HAP-1 (cell line): ENCODE measurements at regions not wholly inside any gene's neighbourhood (a gene's known extent, or its start where the extent isn't known, plus 50 kb on each side); places are given as distances from the start of the nearest gene placed in this dataset.
"Not testable (repeated sequence)": the region's sequence is repeated elsewhere in the genome, so short reads cannot be mapped to it uniquely, and the experiment has no call there.

Experiments used
- DNase-seq, 2 experiments: peaks; one replicate each; pipeline ENCODE4 v3.0.0-alpha.2; 2016 to 2020; ENCODE audit warnings: low spot score in 2 of 2
- H3K27me3 ChIP-seq: fragments of 250-450 bp; sonication (Bioruptor Pico); 2 replicates; pipeline ENCODE4 v1.5.1; 2020; ENCODE audit warnings: low read depth, mild to moderate bottlenecking, moderate library complexity
- H3K36me3 ChIP-seq: fragments of 250-450 bp; sonication (Bioruptor Pico); replicated peaks from 2 replicates; pipeline ENCODE4 v1.5.1; 2020; ENCODE audit warnings: mild to moderate bottlenecking
- H3K4me1 ChIP-seq: fragments of 250-450 bp; sonication (Bioruptor Pico); 2 replicates; pipeline ENCODE4 v1.5.1; 2020; ENCODE audit warnings: mild to moderate bottlenecking
- H3K4me3 ChIP-seq: fragments of 250-450 bp; sonication (Bioruptor Pico); 2 replicates; pipeline ENCODE4 v1.5.1; 2020; ENCODE audit warnings: mild to moderate bottlenecking, moderate library complexity
- H3K9me3 ChIP-seq: fragments of 250-450 bp; sonication (Bioruptor Pico); 2 replicates; pipeline ENCODE4 v1.5.1; 2020; ENCODE audit warnings: mild to moderate bottlenecking, moderate library complexity
- in situ Hi-C: fragments of 300-500 bp; cut with MboI; formaldehyde crosslinking; loops from 3 replicates; pipeline ENCODE4 v1.14.3; 2020; ENCODE audit warnings: low sequenced_read_pairs, inconsistent platforms, mixed read lengths

DNA sequence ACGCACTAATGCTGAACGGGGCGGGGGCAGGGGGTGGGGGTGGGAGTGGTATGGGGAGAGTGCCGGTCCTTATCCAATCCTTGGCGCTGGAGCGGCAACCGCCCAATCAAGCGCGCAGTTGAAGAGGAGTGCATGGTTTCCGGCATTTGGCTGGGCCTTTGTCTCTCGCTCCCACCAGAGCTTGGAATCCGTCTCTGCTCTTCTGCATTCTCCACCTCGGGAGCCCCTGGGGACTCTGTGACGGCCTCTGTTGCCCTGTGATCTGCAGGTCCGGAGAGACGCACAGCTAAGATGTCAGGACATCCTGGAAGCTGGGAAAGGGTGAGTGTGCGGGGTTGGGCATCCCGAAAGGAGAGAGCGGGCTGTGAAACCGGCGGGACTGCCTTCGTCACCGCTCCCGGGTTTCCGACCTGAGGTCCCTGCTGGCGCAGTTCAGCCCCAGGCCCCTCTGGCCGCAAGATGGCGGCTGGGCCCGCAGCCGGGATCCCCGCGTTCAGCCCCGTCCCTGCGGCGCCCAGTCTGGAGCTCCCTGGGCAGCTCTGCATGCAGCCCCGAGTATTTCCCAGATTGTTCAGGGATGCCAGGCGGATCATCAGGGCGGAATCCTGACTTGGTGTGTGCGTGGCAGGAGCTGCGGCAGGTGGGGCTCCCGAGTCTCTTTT is 53.6 kb upstream of the ZNF254 start:
- Histone ChIP-seq H3K4me3 (peak overlapping the region; percentile 86), H3K9me3 (no peaks in the 10 kb centered on the region; the same call in 1 of the 2 replicates), H3K36me3 (peaks cover 19% of the 10 kb centered on the region), H3K4me1 (no peaks in the 10 kb centered on the region), H3K27me3 (no peaks in the 10 kb centered on the region)
- in situ Hi-C loops = no loop called here
- peak; percentile 90 to 95 for DNase-seq

DNA sequence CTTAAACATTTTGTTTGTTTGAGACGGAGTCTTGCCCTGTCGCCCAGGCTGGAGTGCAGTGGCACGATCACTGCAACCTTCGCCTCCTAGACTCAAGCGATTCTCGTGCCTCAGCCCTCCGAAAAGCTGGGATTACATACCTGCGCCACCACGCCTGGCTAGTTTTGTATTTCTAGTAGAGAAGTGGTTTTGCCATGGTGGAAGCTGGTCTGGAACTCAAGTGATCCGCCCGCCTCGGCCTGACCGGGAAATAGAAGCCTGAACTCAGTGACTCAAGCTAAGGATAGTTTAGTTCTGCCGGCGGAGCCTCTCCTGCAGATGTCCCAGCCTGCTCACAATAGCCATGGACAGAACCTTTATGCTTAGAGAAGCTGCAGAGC is 53.0 kb upstream of the ZNF254 start:
- no peaks in the 10 kb centered on the region for H3K4me1 ChIP-seq
- H3K4me3 ChIP-seq = peak overlapping the region; percentile 86
- H3K9me3 ChIP-seq = no peaks in the 10 kb centered on the region; the same call in 1 of the 2 replicates
- H3K36me3 ChIP-seq = peaks cover 19% of the 10 kb centered on the region
- no peaks in the 10 kb centered on the region for H3K27me3 ChIP-seq
- in situ Hi-C loops = no loop called here
- peak; percentile 3 to 40 for DNase-seq

DNA sequence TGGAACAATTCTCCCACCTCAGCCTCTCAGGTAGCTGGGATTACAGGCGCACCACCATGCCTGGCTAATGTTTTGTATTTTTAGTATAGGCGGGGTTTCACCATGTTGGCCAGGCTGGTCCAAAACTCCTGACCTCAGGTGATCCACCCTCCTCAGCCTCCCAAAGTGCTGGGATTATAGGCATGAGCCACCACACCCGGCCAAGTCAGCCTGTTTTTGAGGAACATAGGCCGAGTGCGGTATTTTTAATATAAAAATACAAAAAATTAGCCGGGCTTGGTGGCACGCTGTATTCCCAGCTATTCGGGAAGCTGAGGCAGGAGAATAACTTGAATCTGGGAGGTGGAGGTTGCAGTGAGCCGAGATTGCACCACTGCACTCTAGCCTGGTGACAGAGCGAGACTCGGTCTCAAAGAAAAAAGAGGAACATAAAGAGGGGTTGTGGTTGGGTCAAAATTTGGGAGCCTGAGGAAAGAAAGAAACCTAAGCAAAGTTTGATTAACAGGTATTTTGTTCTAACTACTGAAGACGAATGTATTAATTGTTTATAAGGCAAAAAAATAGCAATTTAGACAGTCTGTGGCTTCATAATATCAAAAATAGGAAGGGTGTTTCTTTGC is 51.6 kb upstream of the ZNF254 start:
- H3K27me3 ChIP-seq, in situ Hi-C loops, H3K4me1 ChIP-seq, DNase-seq, H3K9me3 ChIP-seq: not testable (repeated sequence)
- Histone ChIP-seq H3K36me3 (peaks cover 23% of the 10 kb centered on the region), H3K4me3 (peak overlapping the region; percentile 86; the same call in 1 of the 2 replicates)
